Left lung (tissue), 4 donors: ENCODE measurements at regions not wholly inside any gene's neighbourhood (a gene's known extent, or its start where the extent isn't known, plus 50 kb on each side); places are given as distances from the start of the nearest gene placed in this dataset.
"Not testable (repeated sequence)": the region's sequence is repeated elsewhere in the genome, so short reads cannot be mapped to it uniquely, and the experiment has no call there.

Source experiments
- ATAC-seq: fragments of 200-7000 bp; cut with Tn5 transposase; one replicate; pipeline ENCODE4 v1.9.1; 2020; ENCODE audit warnings: moderate library complexity
- DNase-seq, 4 donors: peaks; one replicate each; pipeline ENCODE4 v3.0.0-alpha.2; 2013 to 2020
- H3K27ac ChIP-seq, 2 donors: fragments of 200-600 bp; sonication (generic) in 1 of 2; one replicate each; pipeline versions ENCODE4 v1.5.0 to v1.8.0; 2020 to 2021
- H3K27me3 ChIP-seq, 2 donors: fragments of 200-600 bp; sonication (generic) in 1 of 2; one replicate each; pipeline versions ENCODE4 v1.5.0 to v1.8.0; 2020 to 2021
- H3K36me3 ChIP-seq, 2 donors: fragments of 200-600 bp; sonication (generic) in 1 of 2; one replicate each; pipeline versions ENCODE4 v1.5.0 to v1.8.0; 2020 to 2021
- H3K4me1 ChIP-seq, 2 donors: fragments of 200-600 bp; one replicate each; pipeline ENCODE4 v1.8.0; 2021
- H3K4me3 ChIP-seq, 2 donors: fragments of 200-600 bp; sonication (generic) in 1 of 2; one replicate each; pipeline versions ENCODE4 v1.5.0 to v1.8.0; 2020 to 2021; ENCODE audit warnings: mild to moderate bottlenecking in 1 of 2
- H3K9me3 ChIP-seq, 2 donors: fragments of 200-600 bp; sonication (generic) in 1 of 2; one replicate each; pipeline versions ENCODE4 v1.5.0 to v1.8.0; 2020 to 2021
- CTCF ChIP-seq, 2 donors: fragments of 200-600 bp; sonication (generic) in 1 of 2; IDR thresholded peaks; one replicate each; pipeline versions ENCODE4 v1.5.0 to v1.8.0; 2021; ENCODE audit warnings: antibody characterized with exemption in 2 of 2
- intact Hi-C, 2 donors: fragments of 100-400 bp; cut with DNase I; formaldehyde crosslinking; loops; one replicate each; pipeline versions ENCODE4 v1.11.2 to v1.14.2; 2022
- donor health status: DM: no; HTN: yes; CAD: no.
- donor health status: DM: no; HTN: no; CAD: no.

- DNase-seq: no peak
- Histone ChIP-seq H3K4me1 (no peaks in the 10 kb centered on the region), H3K27ac (no peak overlapping the region), H3K9me3 (peaks cover 0 to 24% of the 10 kb centered on the region in 2 donors), H3K36me3 (no peaks in the 10 kb centered on the region), H3K4me3 (no peak overlapping the region), H3K27me3 (no peaks in the 10 kb centered on the region)
- intact Hi-C loops: no loop called here
- no peak for TF ChIP-seq CTCF (IDR thresholded peaks at IDR 0.05)
- ATAC-seq: no peak
Measured at GRCh38 chr2:183881978-183882377, 716.4 kb upstream of the ZNF804A start.

- Histone ChIP-seq H3K9me3 (peaks cover 0 to 36% of the 10 kb centered on the region in 2 donors), H3K36me3 (no peaks in the 10 kb centered on the region), H3K27ac (no peak overlapping the region), H3K4me1 (no peaks in the 10 kb centered on the region), H3K27me3 (no peaks in the 10 kb centered on the region), H3K4me3 (no peak overlapping the region)
- ATAC-seq (no peak), DNase-seq (peak in 1 of 4 donors; percentile 60)
- intact Hi-C loops: no loop called here
- TF ChIP-seq CTCF (IDR thresholded peaks at IDR 0.05): no peak
Measured at GRCh38 chr2:183892315-183892941, 705.9 kb upstream of the ZNF804A start.

GRCh38 chr2:183898641-183899040 is 699.7 kb upstream of the ZNF804A start:
- H3K4me1 ChIP-seq: no peaks in the 10 kb centered on the region
- peaks cover 0 to 3% of the 10 kb centered on the region in 2 donors for H3K9me3 ChIP-seq
- intact Hi-C loops: no loop called here
- no peak for ATAC-seq
- H3K4me3 ChIP-seq: no peak overlapping the region
- no peak for TF ChIP-seq CTCF (IDR thresholded peaks at IDR 0.05)
- no peaks in the 10 kb centered on the region for H3K27me3 ChIP-seq
- no peaks in the 10 kb centered on the region for H3K36me3 ChIP-seq
- no peak overlapping the region for H3K27ac ChIP-seq
- no peak for DNase-seq

- no peak for ATAC-seq
- no peak for TF ChIP-seq CTCF (IDR thresholded peaks at IDR 0.05)
Measured at GRCh38 chr2:183901931-183902330, 696.4 kb upstream of the ZNF804A start.

GRCh38 chr2:183903026-183903425 is 695.3 kb upstream of the ZNF804A start:
- no peak for TF ChIP-seq CTCF (IDR thresholded peaks at IDR 0.05)

More at GRCh38 chr2:183901931-183902330, 696.4 kb upstream of the ZNF804A start:
- intact Hi-C loops: no loop called here
- Histone ChIP-seq H3K4me3 (no peak overlapping the region), H3K27me3 (no peaks in the 10 kb centered on the region), H3K27ac (no peak overlapping the region), H3K36me3 (no peaks in the 10 kb centered on the region), H3K4me1 (no peaks in the 10 kb centered on the region), H3K9me3 (peaks cover 0 to 2% of the 10 kb centered on the region in 2 donors)
- no peak for DNase-seq

GRCh38 chr2:183916041-183916440 is 682.3 kb upstream of the ZNF804A start:
- H3K9me3 ChIP-seq, H3K4me3 ChIP-seq, H3K27ac ChIP-seq, DNase-seq, ATAC-seq, intact Hi-C loops, H3K27me3 ChIP-seq, H3K4me1 ChIP-seq, H3K36me3 ChIP-seq: not testable (repeated sequence)

More at GRCh38 chr2:183903026-183903425, 695.3 kb upstream of the ZNF804A start:
- H3K9me3 ChIP-seq: peaks cover 0 to 2% of the 10 kb centered on the region in 2 donors
- no peaks in the 10 kb centered on the region for H3K36me3 ChIP-seq
- no peak overlapping the region for H3K4me3 ChIP-seq
- no peaks in the 10 kb centered on the region for H3K27me3 ChIP-seq
- ATAC-seq (no peak), DNase-seq (no peak)
- intact Hi-C loops: no loop called here
- no peak overlapping the region for H3K27ac ChIP-seq
- H3K4me1 ChIP-seq: no peaks in the 10 kb centered on the region
